Fibroblast of skin of abdomen (primary cell): ENCODE measurements at regions not wholly inside any gene's neighbourhood (a gene's known extent, or its start where the extent isn't known, plus 50 kb on each side); places are given as distances from the start of the nearest gene placed in this dataset.
A peak's percentile ranks its signal among the peaks of the same experiment; 100 is the strongest.

Experiments
- DNase-seq: peaks from one replicate; pipeline ENCODE4 v3.0.0-alpha.2; 2013

DNA sequence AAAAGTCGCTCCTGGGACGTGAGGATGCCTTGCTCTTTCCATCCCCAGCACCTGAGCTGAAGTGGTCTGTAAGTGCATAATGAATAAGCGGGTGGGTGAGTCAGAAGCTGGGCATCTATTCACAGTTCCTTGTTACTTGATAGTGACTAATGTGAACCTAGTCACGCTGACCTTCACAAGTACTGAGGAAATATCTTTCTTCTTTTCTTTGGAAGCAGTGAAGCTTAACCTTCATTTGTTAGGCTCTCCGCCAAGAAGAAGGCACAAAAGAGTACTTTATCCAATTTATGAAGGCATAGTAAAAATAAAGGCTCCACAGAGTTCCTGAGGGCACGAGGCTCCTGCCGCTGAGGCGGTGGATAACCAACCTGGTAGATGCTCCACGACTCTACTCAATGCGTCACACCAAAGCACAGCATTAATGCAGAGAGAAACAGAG is 475.7 kb upstream of the SLIT2 start:
- DNase-seq, result peak; percentile 69

DNA sequence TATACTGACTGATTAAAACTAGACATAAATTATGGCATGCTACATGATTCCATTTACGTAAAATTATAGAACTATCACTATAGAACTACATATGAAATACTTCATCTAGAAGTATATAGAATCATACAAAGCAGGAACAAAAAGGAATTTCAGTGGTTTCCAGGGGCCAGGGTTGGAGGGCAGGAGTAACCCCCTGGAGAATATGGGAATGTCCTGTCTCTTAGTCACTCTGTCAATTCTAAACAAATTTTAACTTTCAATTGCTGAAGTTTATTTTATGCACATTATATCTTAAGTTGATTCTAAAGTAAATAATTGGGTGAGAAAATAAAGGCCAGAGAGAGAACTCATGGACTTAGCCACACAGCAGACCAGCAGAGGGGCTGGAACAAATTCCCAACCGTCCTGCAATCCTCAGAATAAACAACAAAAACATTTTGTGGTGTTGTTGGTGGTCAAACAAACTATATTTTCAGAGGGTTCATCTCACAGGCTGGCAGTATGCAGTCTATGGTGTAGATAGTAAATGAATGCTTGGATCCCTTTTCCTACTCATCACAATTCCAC is 476.9 kb upstream of the SLIT2 start:
- peak; percentile 22 for DNase-seq

DNA sequence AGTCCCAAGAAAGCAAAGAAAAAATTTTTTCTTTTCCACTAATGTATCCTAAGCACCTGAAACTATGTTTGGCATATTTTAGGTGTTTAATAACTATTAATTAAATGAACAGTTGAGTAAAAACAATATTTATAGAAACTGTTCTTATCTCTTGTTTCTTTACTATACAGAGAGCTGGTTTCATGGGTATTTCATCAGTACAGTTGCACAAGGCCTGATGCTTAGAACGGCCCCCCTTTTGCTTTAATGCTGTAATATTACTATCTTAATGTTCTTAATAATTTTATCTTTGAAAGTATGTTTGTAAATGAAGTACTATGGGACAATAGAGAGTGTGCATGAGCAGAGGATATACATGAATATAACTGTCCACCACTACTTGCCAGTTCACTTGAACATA is 479.1 kb upstream of the SLIT2 start:
- DNase-seq, result no peak

DNA sequence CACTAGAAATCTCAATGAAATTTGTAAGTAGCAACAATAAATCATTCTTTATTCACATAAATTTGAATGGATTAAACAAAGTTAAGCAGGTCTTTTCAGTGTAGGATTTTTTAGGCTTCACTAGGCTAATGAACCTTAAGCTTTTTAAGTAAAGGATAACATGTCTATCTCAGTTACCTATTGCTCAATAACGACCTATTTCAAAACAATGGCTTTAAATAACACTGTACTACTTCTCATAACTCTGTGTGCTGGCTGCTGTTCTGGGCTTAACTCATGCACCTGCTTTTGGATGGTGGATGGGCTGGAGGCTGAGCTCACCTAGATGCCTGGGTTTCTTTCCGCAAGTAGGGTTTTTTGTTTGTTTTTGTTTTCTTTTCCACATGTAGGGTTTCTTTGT is 495.0 kb upstream of the SLIT2 start:
- DNase-seq, result no peak

DNA sequence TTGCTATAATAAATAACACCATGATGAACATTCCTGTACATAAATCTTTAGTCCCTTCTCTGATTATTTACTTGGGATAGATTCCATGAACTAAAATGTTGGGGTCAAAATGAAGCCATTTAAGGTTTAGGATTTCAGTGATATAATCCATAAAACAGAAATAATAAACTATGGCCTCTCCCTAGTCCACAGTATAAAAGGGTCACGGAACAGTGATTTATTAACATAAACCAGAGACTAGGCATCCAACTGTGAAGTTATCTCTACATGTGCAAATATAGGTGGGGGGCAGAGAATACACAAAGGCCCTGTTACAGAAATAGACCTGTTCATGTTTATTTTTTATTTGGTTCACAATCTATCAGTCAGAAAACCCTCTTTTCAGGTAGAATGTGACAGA is 499.1 kb upstream of the SLIT2 start:
- DNase-seq, result peak; percentile 28

DNA sequence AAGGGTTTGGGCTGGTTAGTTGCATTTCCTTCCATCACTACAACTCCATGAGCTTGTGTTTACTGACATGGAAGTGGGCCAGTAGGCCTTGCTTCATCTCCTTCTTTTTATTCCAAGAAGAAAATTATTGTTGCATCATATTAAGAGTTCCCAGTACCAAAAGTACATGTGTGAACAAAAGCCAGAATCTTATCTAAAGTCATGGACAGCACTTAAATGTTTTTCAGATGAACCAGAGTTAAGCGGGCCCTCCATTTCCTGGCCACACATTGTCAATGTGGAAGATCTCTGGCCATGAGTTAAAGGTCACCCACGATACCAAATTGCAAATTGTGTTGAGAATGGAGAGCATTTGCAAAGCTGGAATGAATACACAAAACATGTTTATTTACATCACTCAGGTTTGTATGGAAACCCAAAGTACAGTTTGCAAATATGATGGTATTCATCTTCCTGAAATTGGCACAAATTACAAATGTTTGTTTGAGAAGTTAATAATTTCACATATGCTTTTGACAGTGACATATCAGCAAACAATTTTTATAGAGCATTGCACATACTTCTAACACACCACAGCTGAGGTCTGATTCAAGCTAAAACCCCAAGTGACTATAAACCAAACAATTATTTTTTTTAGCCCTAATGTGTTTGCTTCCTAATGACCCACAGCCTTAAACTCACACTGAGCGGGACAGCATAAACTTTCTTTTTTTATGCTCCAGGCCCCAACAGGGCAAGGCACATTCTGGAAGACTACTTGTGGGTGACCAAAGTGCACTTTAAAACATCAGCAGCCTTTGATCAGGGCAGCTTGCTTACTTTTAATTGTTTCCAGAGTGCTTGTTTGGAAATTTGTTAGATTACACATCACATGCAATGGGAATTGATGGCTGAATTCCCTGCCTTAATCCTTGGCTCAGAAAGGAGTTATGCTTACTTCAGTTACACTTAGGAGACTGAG is 502.9 kb upstream of the SLIT2 start:
- peak; percentile 84 for DNase-seq

DNA sequence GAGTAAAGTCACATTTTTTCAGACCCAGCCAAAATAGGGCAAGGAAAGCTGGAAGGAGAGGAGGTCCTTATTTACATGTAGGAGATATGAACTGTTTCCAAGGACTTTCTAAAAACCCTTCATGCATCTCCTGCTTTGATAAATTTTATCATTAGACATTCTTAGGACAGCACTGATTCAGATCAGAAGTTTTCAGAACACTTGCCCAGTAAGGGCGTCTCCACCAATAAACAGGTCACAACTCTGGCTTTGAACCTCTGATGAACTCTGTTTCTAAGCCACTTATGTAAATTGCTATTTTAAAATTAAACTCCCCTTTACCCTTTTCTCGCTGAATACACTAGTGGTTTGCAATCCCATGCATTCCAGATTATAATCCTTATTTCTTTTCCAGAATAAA is 505.3 kb upstream of the SLIT2 start:
- DNase-seq, result no peak

DNA sequence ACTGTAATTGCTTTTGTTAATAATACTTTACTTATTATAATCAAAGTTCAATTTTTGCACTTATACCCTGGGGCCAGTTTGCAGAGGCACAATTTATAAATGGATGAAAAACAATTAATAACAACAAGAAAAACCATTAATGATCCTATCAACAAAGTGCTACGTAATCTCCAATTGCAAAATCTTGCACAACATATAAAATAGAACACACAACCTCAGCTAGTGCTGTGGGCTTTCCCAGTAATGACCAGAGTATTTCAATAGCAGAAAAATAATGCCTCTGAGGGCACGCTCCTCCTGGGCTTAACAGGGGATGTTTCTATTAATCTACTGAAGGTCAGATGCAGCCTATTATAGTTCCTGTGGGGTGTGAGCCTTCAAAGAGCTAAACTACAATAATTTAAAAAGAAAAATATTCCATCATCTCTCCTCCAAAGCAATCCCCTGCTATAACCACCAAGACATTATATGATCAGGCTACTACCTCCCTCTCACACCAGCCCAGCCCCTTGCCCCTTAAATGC is 508.5 kb upstream of the SLIT2 start:
- no peak for DNase-seq

DNA sequence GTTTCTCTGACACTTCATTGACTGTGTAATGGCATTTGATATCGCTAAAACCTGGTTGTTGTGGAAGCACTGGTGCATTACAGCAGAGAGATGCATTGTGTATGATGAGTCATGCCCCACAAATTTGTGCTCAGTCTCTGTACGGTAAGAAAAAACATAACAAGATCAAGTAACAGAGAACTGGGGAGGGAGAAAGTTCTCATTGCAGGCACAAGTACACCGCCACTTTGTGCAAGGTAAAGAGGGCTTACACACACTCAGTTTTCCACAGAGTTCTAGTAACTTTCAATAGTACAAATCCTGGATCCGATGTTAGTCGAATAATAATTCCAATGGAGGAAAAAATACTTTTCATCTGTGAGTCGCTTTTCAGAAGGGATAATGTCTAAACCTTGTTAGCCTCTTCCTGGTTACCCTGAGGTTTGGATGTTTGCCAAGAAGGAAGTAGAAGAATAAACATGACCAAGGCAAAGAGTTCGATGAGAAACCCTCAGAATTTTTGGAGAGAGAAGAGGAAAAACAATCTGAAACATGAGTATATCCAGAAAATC is 512.5 kb upstream of the SLIT2 start:
- peak; percentile 85 for DNase-seq

DNA sequence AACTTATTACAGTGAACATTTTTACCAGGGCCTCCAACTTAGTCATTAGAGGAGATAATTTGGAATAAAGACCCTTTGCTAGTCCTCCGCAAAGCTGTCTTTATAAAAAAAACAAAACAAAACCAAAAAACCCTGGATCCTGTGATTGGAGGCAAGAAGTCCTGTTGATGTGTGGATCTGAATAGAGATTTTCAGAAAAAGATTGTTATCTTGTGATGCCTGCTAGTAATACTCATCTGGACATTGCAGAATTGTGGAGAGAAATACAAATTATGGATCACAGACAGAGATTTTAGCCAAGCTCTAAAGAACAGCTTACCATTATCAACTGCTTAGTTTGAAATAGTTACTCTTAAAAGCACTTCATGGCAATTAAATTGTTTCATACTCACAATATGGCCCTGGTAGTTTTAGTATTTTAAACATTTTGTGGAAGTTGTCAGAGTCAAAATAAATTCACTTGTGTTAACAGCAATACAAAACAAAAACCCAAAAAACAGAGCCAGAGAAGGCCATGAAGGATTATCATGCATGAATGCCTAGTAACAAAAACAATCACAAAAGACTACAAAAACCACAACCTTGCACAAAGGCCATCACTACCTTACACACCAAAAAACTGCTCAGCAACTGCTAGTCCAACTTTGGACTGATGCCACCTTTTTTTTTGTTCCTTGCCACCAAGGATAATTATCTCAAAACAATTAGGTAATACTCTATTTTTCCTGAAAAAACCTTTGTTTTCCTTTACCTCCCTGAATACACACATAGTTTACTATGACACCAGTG is 514.5 kb upstream of the SLIT2 start:
- no peak for DNase-seq

DNA sequence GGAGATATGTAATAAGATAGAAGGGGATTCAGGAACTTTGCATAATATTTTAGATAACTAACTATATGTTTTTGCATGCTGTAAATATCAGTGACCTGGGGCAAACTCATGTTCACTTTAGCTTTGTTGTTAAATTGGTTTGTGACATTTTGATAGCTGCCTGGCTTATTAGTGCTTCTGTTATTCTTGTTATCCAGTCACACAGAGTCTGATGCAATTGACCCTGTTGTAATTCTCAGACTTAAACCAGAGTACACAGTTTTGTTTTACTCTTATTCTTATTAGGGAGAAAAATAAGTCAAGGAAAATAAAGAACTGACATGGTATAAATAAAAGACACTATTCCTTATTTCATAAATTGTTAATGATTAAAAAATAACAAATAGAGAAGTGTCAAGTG is 516.7 kb upstream of the SLIT2 start:
- no peak for DNase-seq

DNA sequence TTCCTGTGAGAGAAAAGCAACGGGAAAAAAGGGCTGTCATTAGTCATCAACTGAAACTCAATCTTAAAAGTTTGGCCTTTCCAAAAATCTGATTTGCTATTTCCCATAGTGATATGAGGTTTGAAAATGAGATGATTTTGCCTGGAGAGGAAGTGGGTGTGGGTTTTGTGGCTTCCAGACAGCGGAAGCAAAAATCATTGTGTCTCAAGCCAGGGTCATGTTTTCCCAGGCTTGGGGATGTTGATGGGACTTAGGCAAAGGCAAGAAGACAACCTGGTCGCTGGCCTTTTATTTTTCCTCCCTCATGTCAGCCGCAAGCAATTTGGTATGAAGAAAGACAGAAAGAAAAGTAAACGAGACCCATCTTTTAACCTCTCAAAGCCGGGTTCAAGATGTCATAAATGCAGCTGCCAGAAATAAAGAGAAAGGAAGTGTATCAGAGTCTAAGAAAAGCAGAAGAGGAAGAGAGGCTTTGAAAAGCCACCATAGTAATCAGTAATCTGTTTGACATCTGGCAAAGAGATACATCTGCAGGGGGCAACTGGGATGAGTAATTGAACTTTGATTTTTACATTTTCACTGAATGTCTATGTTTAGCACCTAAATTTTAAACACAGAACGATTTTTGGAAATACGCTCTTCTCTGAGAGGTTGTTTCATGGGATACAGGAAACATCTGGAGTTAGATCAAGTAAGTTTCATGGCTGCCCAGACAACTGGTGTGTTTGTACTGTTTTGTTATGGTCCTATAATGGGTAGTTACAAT is 521.6 kb upstream of the SLIT2 start:
- DNase-seq, result peak; percentile 32

DNA sequence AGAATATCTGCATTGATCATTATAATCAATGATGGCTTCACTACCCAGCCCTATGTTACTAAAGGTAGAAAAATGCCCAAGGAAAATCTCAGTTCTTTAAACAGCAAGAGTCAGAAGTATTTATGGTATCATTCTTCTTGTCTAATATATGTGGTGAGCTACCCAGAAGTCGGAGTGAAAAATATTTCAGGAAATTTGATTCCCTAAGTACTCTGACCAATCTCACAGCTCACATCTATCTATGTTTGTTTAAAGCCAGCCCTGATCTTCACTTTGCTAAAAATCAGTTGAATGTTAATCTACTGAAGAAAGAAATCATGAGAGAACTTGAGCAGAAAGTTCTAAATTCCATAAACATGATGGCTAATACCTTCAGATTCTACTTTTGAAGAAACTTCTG is 522.9 kb upstream of the SLIT2 start:
- DNase-seq, result no peak

DNA sequence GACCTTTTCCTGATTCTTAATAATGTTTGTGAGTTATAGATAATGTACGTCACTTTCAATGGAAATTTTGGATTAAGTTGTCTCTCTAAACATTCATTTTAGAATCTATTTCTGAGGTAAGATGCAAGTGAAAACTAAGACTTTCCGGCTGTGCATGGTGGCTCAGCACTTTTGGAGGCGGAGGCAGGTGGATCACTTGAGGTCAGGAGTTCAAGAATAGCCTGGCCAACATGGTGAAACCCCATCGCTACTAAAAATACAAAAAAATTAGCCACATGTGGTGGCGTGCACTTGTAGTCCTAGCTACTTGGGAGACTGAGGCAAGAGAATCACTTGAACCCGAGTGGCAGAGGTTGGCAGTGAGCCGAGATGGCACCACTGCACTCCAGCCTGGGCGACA is 524.6 kb upstream of the SLIT2 start:
- no peak for DNase-seq

DNA sequence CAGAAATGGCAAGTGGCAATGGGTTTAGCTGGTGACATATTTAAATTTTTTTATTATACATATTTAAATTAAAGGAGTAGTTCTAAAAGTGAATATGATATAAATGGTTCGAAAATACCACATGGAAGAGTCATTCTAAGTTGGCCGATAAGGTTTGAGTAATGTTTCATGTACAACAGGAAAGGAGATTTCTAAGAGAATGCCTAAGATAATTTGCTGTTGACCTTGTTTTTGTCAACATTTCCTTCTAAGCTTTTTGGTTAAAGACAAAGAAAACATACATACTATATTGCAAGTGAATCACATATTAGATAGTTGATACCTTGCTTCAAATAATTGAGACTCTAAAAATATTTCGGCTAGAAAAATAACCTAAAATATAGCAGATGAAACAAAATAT is 526.6 kb upstream of the SLIT2 start:
- no peak for DNase-seq

DNA sequence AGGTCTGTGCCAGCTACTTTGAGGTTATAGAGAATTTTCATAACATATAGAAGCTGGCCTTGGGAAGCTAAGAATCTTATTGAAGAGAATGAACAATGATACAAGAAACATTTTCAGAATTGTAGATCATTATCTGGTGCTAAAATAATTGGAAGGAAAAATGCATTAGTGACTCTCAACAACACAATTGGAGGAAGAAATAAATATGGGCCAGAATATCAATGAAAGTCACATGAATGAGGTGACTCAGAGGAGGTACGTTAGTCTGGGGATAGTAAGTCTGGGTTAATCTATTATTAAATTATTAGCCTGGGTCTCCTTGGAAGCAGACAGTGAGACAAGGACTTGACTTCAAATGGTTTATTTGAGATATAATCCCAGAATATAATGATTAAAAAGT is 529.3 kb upstream of the SLIT2 start:
- DNase-seq, result no peak

DNA sequence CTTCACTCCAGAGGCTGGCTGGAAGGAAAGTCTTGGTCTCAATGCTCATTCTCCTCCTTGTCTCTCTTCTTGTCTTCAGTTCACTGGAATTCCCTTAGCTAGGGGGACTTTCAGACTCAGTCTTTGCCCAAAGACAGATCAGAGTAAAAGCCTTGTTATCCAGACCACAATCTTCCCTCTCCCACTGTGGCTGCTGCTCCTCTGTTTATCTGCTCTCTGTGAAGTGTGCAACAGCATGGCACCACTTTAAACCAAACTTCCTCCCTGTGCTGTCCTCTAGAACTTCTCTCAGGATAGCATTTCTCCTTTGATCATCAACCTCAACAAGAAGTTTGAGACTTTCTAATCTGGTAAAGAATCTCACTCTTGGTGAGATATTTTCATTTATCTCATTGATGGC is 530.1 kb upstream of the SLIT2 start:
- no peak for DNase-seq

DNA sequence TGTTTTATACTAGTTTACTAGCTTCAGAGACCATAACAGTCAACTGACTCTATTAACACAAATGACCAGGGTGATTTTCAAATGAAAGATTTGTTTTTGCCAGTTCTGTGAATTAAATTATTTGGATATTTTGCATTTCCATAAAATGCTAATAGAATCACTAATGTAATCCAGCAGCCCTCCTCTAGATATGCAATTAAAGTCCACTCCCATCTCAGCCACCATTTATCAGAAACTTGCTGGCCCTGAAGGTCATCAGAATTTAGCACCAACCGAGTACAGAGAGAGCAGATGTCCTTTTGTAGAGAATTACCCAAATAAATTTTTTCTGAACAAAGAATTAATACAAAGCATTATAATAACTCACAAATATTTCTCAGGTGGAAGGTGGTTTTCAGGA is 531.1 kb upstream of the SLIT2 start:
- no peak for DNase-seq

DNA sequence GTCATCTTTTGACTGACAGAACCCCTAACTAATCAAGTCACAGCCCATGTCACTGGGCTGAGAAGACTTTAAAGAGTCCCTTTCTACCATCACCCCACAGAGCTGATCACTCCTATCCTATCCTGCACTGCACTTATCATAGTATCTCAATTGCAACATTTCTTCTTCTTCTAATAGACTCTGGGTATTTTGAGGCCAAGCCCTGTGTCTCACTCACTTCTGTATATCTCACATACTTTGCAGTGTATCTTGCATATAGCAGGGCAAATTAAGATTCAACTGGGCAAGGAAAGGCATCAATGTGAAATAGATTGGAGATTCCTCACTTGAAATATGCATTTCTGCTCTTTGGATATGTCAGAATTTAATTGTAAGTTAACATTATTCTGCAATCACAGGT is 531.5 kb upstream of the SLIT2 start:
- no peak for DNase-seq

DNA sequence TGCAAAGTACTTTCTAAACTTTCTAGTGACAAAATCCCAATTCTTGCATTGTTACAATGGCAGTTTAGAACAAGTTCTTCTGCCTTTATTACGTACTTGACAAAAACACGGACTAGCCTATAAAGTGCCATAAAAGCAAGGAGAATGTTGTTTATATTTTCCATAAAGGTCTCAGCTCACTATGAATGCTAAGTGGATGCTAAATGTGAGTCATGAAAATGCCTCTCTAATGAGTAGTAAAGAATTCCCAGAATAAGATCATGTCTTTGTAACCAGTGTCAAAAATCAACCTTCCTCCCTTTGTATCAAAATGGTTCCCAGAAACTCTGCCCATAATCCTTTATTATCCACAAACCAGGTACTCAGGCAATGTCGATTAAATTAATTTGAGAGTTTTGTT is 539.8 kb upstream of the SLIT2 start:
- DNase-seq, result peak; percentile 73

DNA sequence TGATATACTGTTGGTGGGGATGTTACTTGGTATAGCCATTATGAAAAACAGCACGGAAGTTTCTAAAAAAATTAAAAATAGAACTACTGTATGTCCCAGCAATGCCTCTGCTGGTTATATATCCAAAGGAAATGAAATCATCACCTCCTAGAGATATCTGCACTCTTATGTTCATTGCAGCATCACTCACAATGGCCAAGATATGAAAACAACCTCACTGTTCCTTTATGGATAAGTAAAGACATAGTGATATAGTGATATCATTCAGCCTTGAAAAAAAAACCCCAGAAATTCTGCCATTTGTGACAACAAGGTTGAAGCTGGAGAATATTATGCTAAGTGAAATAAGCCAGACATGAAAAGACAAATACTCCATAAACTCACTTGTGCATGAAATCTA is 543.8 kb upstream of the SLIT2 start:
- DNase-seq, result no peak

DNA sequence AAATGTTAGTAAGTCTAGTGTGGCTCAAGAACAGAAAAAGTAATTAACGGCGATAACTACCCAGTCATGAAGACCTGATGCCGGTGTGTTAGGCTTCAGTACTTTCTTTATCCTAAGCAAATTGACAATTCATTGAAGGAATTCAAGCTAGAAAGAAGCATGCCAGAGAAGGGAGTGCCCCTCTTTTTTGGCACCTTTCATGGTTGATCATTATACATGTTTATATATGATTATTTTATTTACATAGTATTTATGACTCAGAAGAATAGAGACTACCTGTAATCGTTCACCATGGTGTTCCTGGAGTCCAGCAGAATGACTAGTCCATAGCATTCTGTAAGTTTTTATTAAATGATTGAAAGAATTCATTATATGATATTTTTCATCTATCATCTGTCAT is 548.3 kb upstream of the SLIT2 start:
- no peak for DNase-seq
